HG02938 (cell line): ENCODE measurements at regions not wholly inside any gene's neighbourhood (a gene's known extent, or its start where the extent isn't known, plus 50 kb on each side); places are given as distances from the start of the nearest gene placed in this dataset.

ENCODE experiments used
- ATAC-seq: cut with Tn5 transposase; IDR thresholded peaks from one replicate; pipeline ENCODE4 v1.9.1; 2021; ENCODE audit warnings: mild to moderate bottlenecking, moderate library complexity; ENCODE audit not compliant: unreplicated experiment

DNA sequence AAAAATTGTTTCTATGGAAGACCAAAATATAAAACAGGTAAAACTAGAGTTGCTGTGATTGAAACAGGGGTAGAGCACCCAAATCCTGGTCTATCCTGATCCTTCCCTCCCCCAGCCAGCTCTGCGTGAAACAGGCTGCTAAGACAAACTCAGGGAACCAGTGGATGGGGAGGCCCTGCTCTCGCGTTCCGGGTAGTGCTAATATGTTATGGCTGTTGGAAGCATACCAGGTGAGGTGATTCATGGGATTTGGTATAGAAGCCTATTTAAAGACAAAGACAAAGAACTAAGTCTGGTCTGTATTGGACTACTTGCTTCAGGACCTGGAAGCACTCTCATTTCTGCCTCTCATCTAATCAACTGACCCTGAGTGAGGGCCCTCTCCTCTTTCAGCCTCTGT is 63.0 kb upstream of the CCBE1 start:
- ATAC-seq, result no peak

DNA sequence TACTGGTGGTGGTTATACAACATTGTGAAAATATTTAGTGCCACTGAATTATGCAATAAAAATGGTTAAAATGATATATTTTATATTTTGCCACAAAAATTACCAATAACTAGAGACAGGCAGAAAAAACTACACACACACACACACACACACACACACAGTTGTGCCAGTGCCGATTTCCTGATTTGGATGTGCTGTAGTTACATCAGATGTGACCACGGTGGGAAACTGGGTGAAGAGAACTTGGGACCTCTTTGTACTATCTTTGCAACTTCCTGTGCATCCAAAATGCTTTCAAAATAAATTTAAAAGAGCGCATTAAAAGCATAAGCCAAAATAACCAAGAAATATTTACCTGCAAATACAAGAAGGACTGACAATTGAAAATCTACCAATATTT is 61.6 kb upstream of the CCBE1 start:
- no peak for ATAC-seq

GRCh38 chr18:59758106-59758505 is 60.9 kb upstream of the CCBE1 start:
- no peak for ATAC-seq

DNA sequence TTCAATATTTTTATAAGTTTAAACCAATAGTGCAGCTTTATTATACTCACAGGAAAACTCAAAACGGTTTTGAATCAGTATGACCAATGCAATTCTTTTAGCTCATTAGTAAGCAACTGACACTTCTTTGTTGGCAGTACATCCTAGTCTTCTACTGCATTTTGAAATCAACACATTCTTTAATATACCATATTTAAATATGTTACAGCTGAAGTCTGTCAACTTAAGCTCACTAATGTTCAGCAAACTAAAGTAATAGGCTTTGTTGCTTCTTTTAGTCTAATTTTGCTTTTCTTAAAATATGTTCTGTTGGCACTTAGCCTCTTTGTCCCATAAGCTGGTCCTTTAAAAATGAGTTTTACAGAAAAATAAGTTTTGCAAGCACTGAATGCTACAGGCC is 55.4 kb upstream of the CCBE1 start:
- no peak for ATAC-seq

GRCh38 chr18:59751186-59751585 is 54.0 kb upstream of the CCBE1 start:
- no peak for ATAC-seq

- no peak for ATAC-seq
Observed at GRCh38 chr18:59748628-59749360, 51.6 kb upstream of the CCBE1 start.
